ENCODE measurements at regions not wholly inside any gene's neighbourhood (a gene's known extent, or its start where the extent isn't known, plus 50 kb on each side); places are given as distances from the start of the nearest gene placed in this dataset.

GRCh38 chr5:158553195-158553961, 546.3 kb downstream of the EBF1 start:
- no peak for DNase-seq (ENCODE audit: low read depth)

GRCh38 chr5:158552241-158552640, 547.5 kb downstream of the EBF1 start:
- no peak for DNase-seq (ENCODE audit: low read depth)

GRCh38 chr5:158549311-158549710, 550.4 kb downstream of the EBF1 start:
- DNase-seq (ENCODE audit: low read depth), result no peak

- DNase-seq (ENCODE audit: low read depth), result no peak
These were observed 553.0 kb downstream of the EBF1 start for GRCh38 chr5:158546748-158547147.

- DNase-seq (ENCODE audit: low read depth), result no peak
These were observed 553.7 kb downstream of the EBF1 start for GRCh38 chr5:158545949-158546530.

GRCh38 chr5:158544388-158545339, 555.1 kb downstream of the EBF1 start:
- no peak for DNase-seq (ENCODE audit: low read depth)

GRCh38 chr5:158543539-158544387, 556.0 kb downstream of the EBF1 start:
- no peak for DNase-seq (ENCODE audit: low read depth)

GRCh38 chr5:158541536-158542297, 558.0 kb downstream of the EBF1 start:
- no peak for DNase-seq (ENCODE audit: low read depth)

GRCh38 chr5:158538506-158539074, 561.1 kb downstream of the EBF1 start:
- DNase-seq (ENCODE audit: low read depth), result no peak

- no peak for DNase-seq (ENCODE audit: low read depth)
These were observed 562.4 kb downstream of the EBF1 start for GRCh38 chr5:158537366-158537765.

- DNase-seq (ENCODE audit: low read depth), result no peak
These were observed 565.5 kb downstream of the EBF1 start for GRCh38 chr5:158534203-158534602.

GRCh38 chr5:158532739-158533138, 567.0 kb downstream of the EBF1 start:
- no peak for DNase-seq (ENCODE audit: low read depth)

GRCh38 chr5:158531860-158532259, 567.9 kb downstream of the EBF1 start:
- no peak for DNase-seq (ENCODE audit: low read depth)

- no peak for DNase-seq (ENCODE audit: low read depth)
These were observed 569.6 kb downstream of the EBF1 start for GRCh38 chr5:158530115-158530514.

- no peak for DNase-seq (ENCODE audit: low read depth)
These were observed 570.3 kb downstream of the EBF1 start for GRCh38 chr5:158529454-158529853.

- no peak for DNase-seq (ENCODE audit: low read depth)
These were observed 574.1 kb downstream of the EBF1 start for GRCh38 chr5:158525663-158526062.

GRCh38 chr5:158524070-158524469, 575.6 kb downstream of the EBF1 start:
- no peak for DNase-seq (ENCODE audit: low read depth)

- no peak for DNase-seq (ENCODE audit: low read depth)
These were observed 576.9 kb downstream of the EBF1 start for GRCh38 chr5:158522776-158523175.

- DNase-seq (ENCODE audit: low read depth), result no peak
These were observed 577.7 kb downstream of the EBF1 start for GRCh38 chr5:158521995-158522394.

GRCh38 chr5:158519433-158520021, 580.2 kb downstream of the EBF1 start:
- no peak for DNase-seq (ENCODE audit: low read depth)

Data from activated T-cell treated with anti-CD3 and anti-CD28 coated beads for 48 hours (primary cell).